Keratinocyte (primary cell): ENCODE measurements at regions not wholly inside any gene's neighbourhood (a gene's known extent, or its start where the extent isn't known, plus 50 kb on each side); places are given as distances from the start of the nearest gene placed in this dataset.

Experiments
- EZH2 ChIP-seq: IDR thresholded peaks from one replicate; pipeline ENCODE4 v1.6.1; 2012; ENCODE audit warnings: inconsistent platforms, mild to moderate bottlenecking, low read length, moderate library complexity
- TF ChIP-seq, protein P1 (sequence below), 3 experiments: IDR thresholded peaks in 1 of 3; conservative IDR thresholded peaks in 1 of 3; optimal IDR thresholded peaks in 1 of 3; 2 replicates in 2 of 3; 3 replicates in 1 of 3; pipeline versions ENCODE3 to v1.5.1; 2011; ENCODE audit warnings: low read length in 3 of 3, mild to moderate bottlenecking in 3 of 3, moderate library complexity in 2 of 3, control low read depth in 1 of 3, inconsistent platforms in 1 of 3; ENCODE audit not compliant: insufficient read depth in 2 of 3; ENCODE audit errors: extremely low read depth in 1 of 3

DNA sequence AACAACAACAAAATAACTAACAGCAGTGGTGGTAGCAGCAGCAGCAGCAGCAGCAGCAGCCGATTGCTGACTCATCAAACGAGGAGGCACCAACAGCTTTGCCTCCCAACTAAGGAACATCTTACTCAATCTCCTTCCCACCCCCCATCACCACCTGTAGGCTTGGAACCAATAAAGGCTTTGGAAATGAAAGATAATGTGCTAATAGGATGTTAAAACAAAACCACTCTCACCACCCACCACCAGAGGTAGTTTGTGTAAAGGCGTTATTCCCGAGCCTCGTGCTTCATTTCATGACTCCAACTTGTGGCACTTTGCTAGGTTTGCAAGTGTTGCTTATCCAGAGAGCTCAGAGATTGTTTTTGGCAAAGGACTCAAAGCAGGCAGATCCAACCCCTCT, 346.5 kb downstream of the CD83 start:
- TF ChIP-seq, protein P1, sequence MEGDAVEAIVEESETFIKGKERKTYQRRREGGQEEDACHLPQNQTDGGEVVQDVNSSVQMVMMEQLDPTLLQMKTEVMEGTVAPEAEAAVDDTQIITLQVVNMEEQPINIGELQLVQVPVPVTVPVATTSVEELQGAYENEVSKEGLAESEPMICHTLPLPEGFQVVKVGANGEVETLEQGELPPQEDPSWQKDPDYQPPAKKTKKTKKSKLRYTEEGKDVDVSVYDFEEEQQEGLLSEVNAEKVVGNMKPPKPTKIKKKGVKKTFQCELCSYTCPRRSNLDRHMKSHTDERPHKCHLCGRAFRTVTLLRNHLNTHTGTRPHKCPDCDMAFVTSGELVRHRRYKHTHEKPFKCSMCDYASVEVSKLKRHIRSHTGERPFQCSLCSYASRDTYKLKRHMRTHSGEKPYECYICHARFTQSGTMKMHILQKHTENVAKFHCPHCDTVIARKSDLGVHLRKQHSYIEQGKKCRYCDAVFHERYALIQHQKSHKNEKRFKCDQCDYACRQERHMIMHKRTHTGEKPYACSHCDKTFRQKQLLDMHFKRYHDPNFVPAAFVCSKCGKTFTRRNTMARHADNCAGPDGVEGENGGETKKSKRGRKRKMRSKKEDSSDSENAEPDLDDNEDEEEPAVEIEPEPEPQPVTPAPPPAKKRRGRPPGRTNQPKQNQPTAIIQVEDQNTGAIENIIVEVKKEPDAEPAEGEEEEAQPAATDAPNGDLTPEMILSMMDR (optimal IDR thresholded peaks at IDR 0.05 in 1 of 3, IDR thresholded peaks at IDR 0.05 in 1 of 3, conservative IDR thresholded peaks at IDR 0.05 in 1 of 3; ENCODE audit: extremely low read depth in 1 of 3, insufficient read depth in 2 of 3, low read length in 3 of 3) = no peak
- TF ChIP-seq EZH2 = no peak
